Keratinocyte (primary cell): ENCODE measurements at regions not wholly inside any gene's neighbourhood (a gene's known extent, or its start where the extent isn't known, plus 50 kb on each side); places are given as distances from the start of the nearest gene placed in this dataset.

Experiments used
- CTCF ChIP-seq, 3 experiments: IDR thresholded peaks in 1 of 3; conservative IDR thresholded peaks in 1 of 3; optimal IDR thresholded peaks in 1 of 3; 2 replicates in 2 of 3; 3 replicates in 1 of 3; pipeline versions ENCODE3 to v1.5.1; 2011; ENCODE audit warnings: low read length in 3 of 3, mild to moderate bottlenecking in 3 of 3, moderate library complexity in 2 of 3, control low read depth in 1 of 3, inconsistent platforms in 1 of 3; ENCODE audit not compliant: insufficient read depth in 2 of 3; ENCODE audit errors: extremely low read depth in 1 of 3
- EZH2 ChIP-seq: IDR thresholded peaks from one replicate; pipeline ENCODE4 v1.6.1; 2012; ENCODE audit warnings: inconsistent platforms, mild to moderate bottlenecking, low read length, moderate library complexity

- TF ChIP-seq EZH2 (no peak), CTCF (optimal IDR thresholded peaks at IDR 0.05 in 1 of 3, IDR thresholded peaks at IDR 0.05 in 1 of 3, conservative IDR thresholded peaks at IDR 0.05 in 1 of 3; ENCODE audit: extremely low read depth in 1 of 3, insufficient read depth in 2 of 3, low read length in 3 of 3) (no peak)
Observed at GRCh38 chr14:76589246-76589645, 172.0 kb upstream of the VASH1 start.
